Fibroblast of lung (primary cell): ENCODE measurements at regions not wholly inside any gene's neighbourhood (a gene's known extent, or its start where the extent isn't known, plus 50 kb on each side); places are given as distances from the start of the nearest gene placed in this dataset.

Experiments
- DNase-seq, 2 donors: peaks; one replicate each; pipeline versions ENCODE4 v3.0.0 to v3.0.0-alpha.2; 2010; ENCODE audit warnings: low read depth in 2 of 2
- H2AFZ ChIP-seq: 2 replicates; pipeline ENCODE4 v1.5.1; 2012; ENCODE audit warnings: low read length, control low read depth, inconsistent platforms
- H3K27ac ChIP-seq: 2 replicates; pipeline ENCODE4 v1.5.1; 2011; ENCODE audit warnings: low read length, control low read depth; ENCODE audit not compliant: insufficient read depth
- H3K27me3 ChIP-seq: 2 replicates; pipeline ENCODE4 v1.5.1; 2011; ENCODE audit warnings: mild to moderate bottlenecking, low read length; ENCODE audit not compliant: control insufficient read depth, insufficient read depth
- H3K36me3 ChIP-seq: 2 replicates; pipeline ENCODE4 v1.5.1; 2011; ENCODE audit warnings: low read length; ENCODE audit not compliant: control insufficient read depth, insufficient read depth
- H3K4me1 ChIP-seq: 2 replicates; pipeline ENCODE4 v1.5.1; 2011; ENCODE audit warnings: low read length; ENCODE audit not compliant: control insufficient read depth, insufficient read depth; ENCODE audit errors: extremely low read depth
- H3K4me2 ChIP-seq: 2 replicates; pipeline ENCODE4 v1.5.1; 2011; ENCODE audit warnings: low read length, control low read depth; ENCODE audit not compliant: insufficient read depth; ENCODE audit errors: extremely low read depth
- H3K4me3 ChIP-seq, 4 experiments: fragments of 200-600 bp in 1 of 4; sonication (generic) in 1 of 4; replicated peaks in 1 of 4; 2 replicates each; pipeline ENCODE4 v1.5.1; 2011 to 2016; ENCODE audit warnings: low read length in 4 of 4, low read depth in 3 of 4, mild to moderate bottlenecking in 3 of 4, control low read depth in 2 of 4, inconsistent platforms in 1 of 4, mixed read lengths in 1 of 4; ENCODE audit not compliant: insufficient read depth in 1 of 4; ENCODE audit errors: control extremely low read depth in 1 of 4
- H3K79me2 ChIP-seq: 2 replicates; pipeline ENCODE4 v1.5.1; 2012; ENCODE audit warnings: mild to moderate bottlenecking, low read length, inconsistent platforms; ENCODE audit not compliant: control insufficient read depth, insufficient read depth
- H3K9ac ChIP-seq: 2 replicates; pipeline ENCODE4 v1.5.1; 2011; ENCODE audit warnings: mild to moderate bottlenecking, low read length, control low read depth; ENCODE audit not compliant: insufficient read depth
- H3K9me3 ChIP-seq: 2 replicates; pipeline ENCODE4 v1.5.1; 2012; ENCODE audit warnings: low read depth, low read length; ENCODE audit not compliant: control insufficient read depth, insufficient read depth
- H4K20me1 ChIP-seq: 2 replicates; pipeline ENCODE4 v1.5.1; 2011; ENCODE audit warnings: low read length; ENCODE audit not compliant: control insufficient read depth, insufficient read depth; ENCODE audit errors: extremely low read depth
- CTCF ChIP-seq, 2 donors: IDR thresholded peaks in 1 of 2; conservative IDR thresholded peaks in 1 of 2; 1 replicate in 1 of 2; 2 replicates in 1 of 2; pipeline ENCODE4 v1.5.1; 2011 to 2012; ENCODE audit warnings: low read length in 2 of 2, control low read depth in 1 of 2, inconsistent platforms in 1 of 2, low read depth in 1 of 2, mild to moderate bottlenecking in 1 of 2
- EZH2 ChIP-seq: IDR thresholded peaks from 2 replicates; pipeline ENCODE4 v1.5.1; 2012; ENCODE audit warnings: low read length, control low read depth, mild to moderate bottlenecking; ENCODE audit errors: missing control alignments

- Histone ChIP-seq H3K9me3 (no peaks in the 10 kb centered on the region), H3K9ac (no peak overlapping the region), H3K4me3 (no peak overlapping the region), H3K27ac (no peak overlapping the region), H4K20me1 (no peaks in the 10 kb centered on the region), H3K4me2 (no peak overlapping the region), H3K27me3 (no peaks in the 10 kb centered on the region), H3K79me2 (no peaks in the 10 kb centered on the region), H2AFZ (no peak overlapping the region), H3K4me1 (no peaks in the 10 kb centered on the region), H3K36me3 (no peaks in the 10 kb centered on the region)
- no peak for TF ChIP-seq CTCF (conservative IDR thresholded peaks at IDR 0.05 in 1 of 2, IDR thresholded peaks at IDR 0.05 in 1 of 2; ENCODE audit: low read depth in 1 of 2, low read length in 2 of 2)
- TF ChIP-seq EZH2 = no peak
- no peak for DNase-seq
Measured at GRCh38 chr15:46946953-46947352, 770.4 kb upstream of the SEMA6D start.

- no peaks in the 10 kb centered on the region for H3K79me2 ChIP-seq
- H3K4me3 ChIP-seq = no peak overlapping the region
- H4K20me1 ChIP-seq = no peaks in the 10 kb centered on the region
- DNase-seq = no peak
- TF ChIP-seq EZH2 (no peak), CTCF (conservative IDR thresholded peaks at IDR 0.05 in 1 of 2, IDR thresholded peaks at IDR 0.05 in 1 of 2; ENCODE audit: low read depth in 1 of 2, low read length in 2 of 2) (no peak)
- no peak overlapping the region for H3K9ac ChIP-seq
- no peaks in the 10 kb centered on the region for H3K27me3 ChIP-seq
- H3K27ac ChIP-seq = no peak overlapping the region
- no peak overlapping the region for H3K4me2 ChIP-seq
- no peaks in the 10 kb centered on the region for H3K4me1 ChIP-seq
- no peaks in the 10 kb centered on the region for H3K36me3 ChIP-seq
- no peak overlapping the region for H2AFZ ChIP-seq
- no peaks in the 10 kb centered on the region for H3K9me3 ChIP-seq
Measured at GRCh38 chr15:46955576-46955975, 761.7 kb upstream of the SEMA6D start.

- DNase-seq = no peak
- no peak overlapping the region for H3K4me2 ChIP-seq
- no peaks in the 10 kb centered on the region for H3K4me1 ChIP-seq
- no peak overlapping the region for H3K9ac ChIP-seq
- no peak overlapping the region for H2AFZ ChIP-seq
- H3K36me3 ChIP-seq = no peaks in the 10 kb centered on the region
- no peaks in the 10 kb centered on the region for H4K20me1 ChIP-seq
- no peaks in the 10 kb centered on the region for H3K9me3 ChIP-seq
- no peak overlapping the region for H3K27ac ChIP-seq
- H3K27me3 ChIP-seq = no peaks in the 10 kb centered on the region
- H3K79me2 ChIP-seq = no peaks in the 10 kb centered on the region
- TF ChIP-seq EZH2 (no peak), CTCF (conservative IDR thresholded peaks at IDR 0.05 in 1 of 2, IDR thresholded peaks at IDR 0.05 in 1 of 2; ENCODE audit: low read depth in 1 of 2, low read length in 2 of 2) (no peak)
- no peak overlapping the region for H3K4me3 ChIP-seq
Measured at GRCh38 chr15:46956456-46956855, 760.8 kb upstream of the SEMA6D start.
